ENCODE measurements at regions not wholly inside any gene's neighbourhood (a gene's known extent, or its start where the extent isn't known, plus 50 kb on each side); places are given as distances from the start of the nearest gene placed in this dataset.

GRCh38 chr5:167020418-167020817, 1271.0 kb upstream of the WWC1 start:
- TF ChIP-seq MAX (IDR thresholded peaks at IDR 0.05; ENCODE audit: insufficient read depth, insufficient read length) (no peak), EZH2 (IDR thresholded peaks at IDR 0.05; ENCODE audit: borderline replicate concordance, low read depth, low read length, severe bottlenecking) (no peak)

Measured in endothelial cell of umbilical vein (primary cell).